Kidney (tissue), 13 donors: ENCODE measurements at regions not wholly inside any gene's neighbourhood (a gene's known extent, or its start where the extent isn't known, plus 50 kb on each side); places are given as distances from the start of the nearest gene placed in this dataset.

Experiments
- DNase-seq, 5 donors: peaks; one replicate each; pipeline ENCODE4 v3.0.0-alpha.2; 2013 to 2020
- FAIRE-seq: peaks from 2 replicates; lab custom pipeline; 2012; peaks lifted over from hg19 to GRCh38; lab: Jason Lieb, UNC
- H3K27ac ChIP-seq, 2 donors: one replicate each; pipeline ENCODE4 v1.7.0; 2013; ENCODE audit warnings: low read depth in 2 of 2, low read length in 2 of 2, inconsistent platforms in 1 of 2
- H3K27me3 ChIP-seq: one replicate; pipeline ENCODE4 v1.7.1; 2013; ENCODE audit warnings: low read length, inconsistent platforms; ENCODE audit not compliant: control insufficient read depth, insufficient read depth
- H3K36me3 ChIP-seq, 3 donors: one replicate each; pipeline versions ENCODE4 v1.7.0 to v1.7.1; 2013; ENCODE audit warnings: low read length in 3 of 3, control low read depth in 1 of 3, inconsistent platforms in 1 of 3; ENCODE audit not compliant: insufficient read depth in 3 of 3, control insufficient read depth in 2 of 3
- H3K4me1 ChIP-seq, 3 donors: one replicate each; pipeline versions ENCODE4 v1.7.0 to v1.7.1; 2013; ENCODE audit warnings: low read length in 3 of 3, inconsistent platforms in 1 of 3, low read depth in 1 of 3; ENCODE audit not compliant: control insufficient read depth in 2 of 3, insufficient read depth in 2 of 3
- H3K4me3 ChIP-seq, 3 donors: one replicate each; pipeline versions ENCODE4 v1.7.0 to v1.8.1; 2013; ENCODE audit warnings: low read length in 3 of 3, control low read depth in 1 of 3, inconsistent platforms in 1 of 3
- H3K9ac ChIP-seq, 3 donors: one replicate each; pipeline versions ENCODE4 v1.7.0 to v1.7.1; 2013; ENCODE audit warnings: low read length in 3 of 3, control low read depth in 1 of 3, inconsistent platforms in 1 of 3
- H3K9me3 ChIP-seq, 3 donors: one replicate each; pipeline versions ENCODE4 v1.7.0 to v1.7.1; 2013; ENCODE audit warnings: low read length in 3 of 3, control low read depth in 1 of 3, inconsistent platforms in 1 of 3; ENCODE audit not compliant: control insufficient read depth in 2 of 3, insufficient read depth in 1 of 3
- CTCF ChIP-seq: IDR thresholded peaks from 3 replicates; pipeline ENCODE4 v1.5.1; 2012; ENCODE audit warnings: mild to moderate bottlenecking, moderate library complexity, borderline replicate concordance; ENCODE audit not compliant: insufficient read depth; ENCODE audit errors: extremely low read depth
- intact Hi-C: fragments of 100-400 bp; cut with DNase I; formaldehyde crosslinking; loops from one replicate; pipeline ENCODE4 v1.11.1; 2022
- donor health status: control.
- donor health status: control.
- donor health status: control.
- donor health status: control.
- donor health status: control.
- donor health status: DM: yes; HTN: yes; CAD: no.
- donor health status: Normal renal cell carcinoma (clear cell type).

- Histone ChIP-seq H3K27ac (no peak overlapping the region), H3K4me3 (no peak overlapping the region), H3K9ac (no peak overlapping the region), H3K27me3 (no peaks in the 10 kb centered on the region), H3K9me3 (no peaks in the 10 kb centered on the region), H3K36me3 (no peaks in the 10 kb centered on the region), H3K4me1 (peaks cover 0 to 16% (median 10%) of the 10 kb centered on the region in 3 donors)
- intact Hi-C loops = no loop called here
- no peak for DNase-seq
- TF ChIP-seq CTCF = no peak
- no peak for FAIRE-seq
Observed at GRCh38 chr1:228987286-228987685, 252.0 kb downstream of the RHOU start.

DNA sequence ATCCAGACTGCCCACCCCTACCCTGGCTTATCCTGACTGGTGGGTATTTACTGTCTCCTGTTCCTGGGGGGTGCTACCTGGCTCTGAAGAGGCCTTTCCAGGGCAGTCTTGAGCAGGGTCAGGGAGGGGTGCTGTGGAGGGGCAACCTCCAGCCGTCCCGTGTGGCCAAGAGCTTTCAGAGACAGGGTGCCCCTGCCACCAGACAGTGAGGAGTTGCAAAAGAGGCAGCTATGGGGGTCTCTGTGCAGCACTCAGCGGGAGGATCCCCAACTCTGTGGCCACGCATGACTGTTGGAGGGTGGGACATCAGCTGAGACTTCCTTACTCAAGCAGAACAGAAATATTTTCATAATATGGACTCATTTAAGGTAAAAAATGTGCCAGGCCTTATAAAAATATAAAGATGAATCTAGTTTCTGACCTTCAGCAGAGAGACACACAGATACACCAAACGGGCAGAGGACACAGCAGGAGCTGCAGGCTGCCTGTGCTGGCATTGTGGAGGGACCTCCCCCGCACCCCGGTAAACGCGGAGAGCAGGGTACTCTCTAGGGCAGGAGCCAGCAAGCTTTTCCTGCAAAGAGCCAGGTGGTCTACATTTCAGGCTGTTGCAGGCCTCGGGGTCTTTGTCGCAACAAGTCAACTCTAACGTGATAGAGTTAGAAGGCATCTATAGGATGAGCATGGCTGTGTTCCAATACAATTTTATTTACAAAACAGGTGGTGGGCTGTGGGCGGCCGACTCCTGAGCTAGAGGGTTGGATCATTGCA, 252.6 kb downstream of the RHOU start:
- no peaks in the 10 kb centered on the region for H3K9me3 ChIP-seq
- no peaks in the 10 kb centered on the region for H3K36me3 ChIP-seq
- H3K4me1 ChIP-seq = peaks cover 0 to 16% (median 10%) of the 10 kb centered on the region in 3 donors
- FAIRE-seq (no peak), DNase-seq (no peak)
- TF ChIP-seq CTCF = no peak
- intact Hi-C loops = no loop called here
- H3K27me3 ChIP-seq = no peaks in the 10 kb centered on the region
- no peak overlapping the region for H3K27ac ChIP-seq
- H3K4me3 ChIP-seq = no peak overlapping the region
- no peak overlapping the region for H3K9ac ChIP-seq

- Histone ChIP-seq H3K36me3 (no peaks in the 10 kb centered on the region), H3K4me3 (no peak overlapping the region), H3K27me3 (no peaks in the 10 kb centered on the region), H3K27ac (no peak overlapping the region), H3K9me3 (no peaks in the 10 kb centered on the region), H3K4me1 (peaks cover 0 to 13% (median 10%) of the 10 kb centered on the region in 3 donors), H3K9ac (no peak overlapping the region)
- intact Hi-C loops = no loop called here
- FAIRE-seq (no peak), DNase-seq (no peak)
- no peak for TF ChIP-seq CTCF
Observed at GRCh38 chr1:228988664-228989063, 253.4 kb downstream of the RHOU start.
